HG02571 (cell line): ENCODE measurements at regions not wholly inside any gene's neighbourhood (a gene's known extent, or its start where the extent isn't known, plus 50 kb on each side); places are given as distances from the start of the nearest gene placed in this dataset.

Experiments
- ATAC-seq: cut with Tn5 transposase; IDR thresholded peaks from one replicate; pipeline ENCODE4 v1.9.1; 2021; ENCODE audit warnings: mild to moderate bottlenecking, moderate library complexity; ENCODE audit not compliant: unreplicated experiment

DNA sequence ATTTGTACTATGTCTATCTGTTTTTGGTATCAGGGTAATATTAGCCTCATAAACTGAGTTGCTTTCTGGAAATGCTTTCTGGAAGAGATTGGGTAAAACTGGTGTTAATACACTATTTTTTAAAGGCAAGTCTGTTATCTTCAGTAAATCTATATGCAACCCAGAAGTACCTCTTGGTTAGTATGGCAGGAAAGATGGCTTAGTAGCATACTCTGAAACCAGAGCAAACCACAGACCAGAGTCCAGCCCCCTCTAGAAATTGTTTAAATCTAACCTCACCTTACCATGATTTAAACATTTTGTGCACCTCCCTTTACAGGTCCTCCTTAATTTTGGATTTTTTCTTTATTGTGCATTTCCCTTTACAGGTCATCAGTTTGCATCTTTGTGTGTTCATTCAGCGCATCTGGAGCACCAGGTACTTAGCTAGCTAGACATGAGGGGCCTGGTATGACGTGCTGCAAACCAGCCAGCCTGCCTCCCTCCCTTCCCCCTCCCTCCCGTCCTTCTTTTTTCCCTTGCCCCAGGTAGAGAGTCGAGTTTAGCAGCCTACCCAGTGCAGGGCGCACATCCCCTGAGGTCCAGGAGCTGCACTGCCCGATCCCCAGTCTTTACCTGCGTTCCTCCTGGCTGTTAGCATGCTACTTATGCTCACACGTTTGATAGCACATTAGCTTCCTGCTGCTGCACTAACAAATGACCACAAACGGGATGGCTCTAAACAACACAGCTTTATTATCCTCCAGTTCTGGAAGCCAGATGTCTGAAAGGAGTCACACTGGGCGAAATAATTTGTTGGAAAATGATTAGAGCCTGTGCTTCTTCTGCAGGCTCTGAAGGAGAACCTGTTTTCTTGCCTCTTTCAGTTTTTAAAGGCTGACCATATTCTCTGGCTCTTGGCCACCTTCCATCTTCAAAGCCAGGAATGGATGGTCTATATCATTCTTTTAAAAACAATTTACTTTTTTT lies 299.9 kb upstream of the HABP2 start:
- no peak for ATAC-seq

DNA sequence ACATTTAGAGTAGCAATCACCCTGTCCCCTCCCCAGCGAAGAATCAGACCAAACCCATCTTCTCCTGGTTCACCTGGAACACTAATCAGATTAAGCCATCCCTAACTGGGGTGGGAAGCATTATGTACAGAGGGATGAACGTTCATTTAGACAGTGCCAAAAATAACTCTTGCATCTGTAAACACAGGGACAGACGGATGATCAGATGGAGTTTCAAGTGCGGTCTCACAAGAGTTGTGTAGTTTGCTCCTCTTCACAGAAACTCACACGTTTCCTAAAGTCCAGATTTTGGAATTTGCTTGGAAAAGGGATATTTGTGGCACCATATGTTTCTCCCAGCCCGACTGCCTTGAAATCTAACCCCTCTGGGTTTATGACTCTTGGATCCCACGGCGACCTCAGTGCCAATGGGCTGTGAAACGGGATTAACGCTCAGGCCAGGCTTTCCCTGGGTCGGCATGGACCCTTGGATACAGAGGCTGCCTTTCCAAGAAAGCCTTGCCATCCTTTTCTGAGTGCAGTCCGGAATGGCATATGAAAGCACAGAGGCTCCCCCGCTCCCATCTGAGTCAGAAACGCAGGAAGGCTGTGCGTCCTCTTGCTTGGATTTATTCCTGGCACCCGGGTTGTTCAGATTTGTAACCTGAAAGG lies 293.2 kb upstream of the HABP2 start:
- ATAC-seq, result no peak

DNA sequence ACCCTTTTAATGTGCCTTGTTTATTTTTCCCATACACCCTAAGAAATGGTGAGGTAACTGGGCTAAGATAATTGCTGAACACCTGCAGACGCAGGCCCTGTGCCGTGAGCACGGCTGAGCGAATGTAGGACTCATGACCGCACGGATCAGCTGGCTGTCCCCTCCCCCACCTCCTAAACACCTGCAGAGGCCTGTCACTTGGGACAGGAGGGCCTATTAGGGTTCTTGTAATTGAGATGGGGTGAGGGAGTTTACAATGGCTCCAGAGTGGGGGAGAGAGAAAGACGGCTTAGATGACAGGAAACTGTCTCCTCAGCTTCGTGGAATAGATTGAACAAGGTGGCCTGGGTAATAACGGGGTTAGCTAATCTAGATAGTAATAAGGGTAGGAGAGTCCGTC lies 291.7 kb upstream of the HABP2 start:
- no peak for ATAC-seq

DNA sequence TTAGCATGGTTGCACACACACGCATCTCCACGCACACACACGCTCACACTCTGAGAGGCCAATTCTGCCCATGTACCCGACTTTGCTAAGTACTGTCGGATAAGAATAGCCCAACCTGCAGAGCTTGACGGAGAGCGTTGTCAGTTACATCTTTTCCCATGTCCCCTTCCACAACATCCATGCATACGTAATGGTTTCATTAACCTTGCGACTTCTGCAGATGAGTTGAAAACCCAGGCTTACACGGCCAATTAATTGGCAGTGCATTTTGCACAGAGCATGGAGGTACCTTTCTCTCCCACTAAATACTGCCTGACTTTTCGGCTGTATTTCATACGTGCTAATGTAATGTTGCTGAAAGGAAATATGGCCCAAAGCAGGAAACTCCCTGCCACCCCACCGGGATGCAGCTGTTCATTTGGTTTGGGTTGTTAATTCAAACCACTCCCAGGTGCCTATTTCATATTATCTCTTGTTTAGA lies 291.2 kb upstream of the HABP2 start:
- ATAC-seq, result no peak

DNA sequence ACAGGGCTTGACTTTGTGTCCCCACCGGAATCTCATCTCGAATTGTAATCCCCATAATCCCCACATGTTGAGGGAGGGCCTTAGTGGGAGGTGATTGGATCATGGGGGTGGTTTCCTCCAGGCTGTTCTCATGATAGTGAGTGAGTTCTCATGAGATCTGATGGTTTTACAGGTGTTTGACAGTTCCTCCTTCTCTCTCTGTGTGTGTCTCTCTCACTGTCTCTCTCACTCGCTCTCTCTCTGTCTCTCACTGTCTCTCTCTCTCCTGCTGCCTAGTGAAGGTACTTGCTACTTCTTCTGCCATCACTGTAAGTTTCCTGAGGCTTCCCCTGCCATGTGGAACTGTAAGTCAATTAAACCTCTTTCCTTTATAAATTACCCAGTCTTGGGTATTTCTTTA lies 289.8 kb upstream of the HABP2 start:
- no peak for ATAC-seq

DNA sequence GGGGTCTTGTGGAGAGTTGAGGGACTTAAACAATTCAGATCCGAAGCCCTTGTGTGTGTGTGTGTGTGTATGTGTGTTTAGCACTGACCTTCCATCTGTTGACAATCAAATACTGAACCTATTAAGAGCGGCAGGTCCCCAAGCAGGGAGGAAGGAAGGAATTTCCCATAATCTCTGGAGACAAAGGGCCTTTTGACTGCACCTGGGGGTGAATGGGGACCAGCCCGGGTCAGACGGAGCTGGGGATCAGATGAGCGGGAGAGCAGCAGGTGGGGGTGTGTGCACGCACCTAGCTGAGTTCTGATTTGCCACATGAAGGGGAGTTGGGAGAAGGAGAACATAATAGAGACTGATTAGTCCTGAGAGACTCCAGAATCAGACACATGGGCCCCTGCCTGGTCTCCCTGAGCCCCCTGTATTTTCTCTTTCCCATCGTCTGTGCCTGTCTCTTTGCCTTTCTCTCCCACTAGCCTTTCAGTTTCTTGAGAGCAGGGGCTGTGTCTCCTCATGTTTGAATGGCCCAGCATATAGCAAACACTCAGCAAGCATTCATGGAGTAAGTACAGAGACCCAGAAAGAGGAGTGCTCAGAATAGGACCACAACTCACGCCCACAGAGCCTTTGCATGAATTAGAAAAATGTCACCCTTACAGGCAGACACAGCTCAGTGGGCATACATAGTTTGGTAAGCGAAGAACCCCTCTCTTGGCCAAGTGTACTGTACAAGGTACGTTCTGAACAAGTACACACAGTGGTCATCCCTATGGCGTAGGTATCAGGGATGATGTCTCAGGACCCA lies 288.3 kb upstream of the HABP2 start:
- ATAC-seq, result no peak

DNA sequence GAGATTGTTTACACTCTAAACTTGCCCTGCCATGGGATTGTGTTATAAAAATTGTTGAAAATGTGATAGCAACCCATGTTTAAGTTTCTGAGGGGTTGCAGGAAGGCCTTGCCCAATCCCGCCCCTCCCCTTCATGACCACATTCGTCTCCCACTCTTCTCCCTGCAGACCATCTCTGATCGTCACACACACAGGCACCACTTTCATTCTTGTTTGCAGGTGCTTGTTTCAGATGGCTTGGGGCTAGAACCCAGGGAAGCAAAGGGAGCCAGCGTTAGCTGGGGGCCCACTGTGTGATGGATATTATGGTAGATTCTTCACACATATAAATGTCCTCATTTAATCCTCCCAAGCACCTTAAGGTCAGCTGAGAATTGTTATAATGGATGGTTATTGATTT lies 286.7 kb upstream of the HABP2 start:
- ATAC-seq, result no peak

DNA sequence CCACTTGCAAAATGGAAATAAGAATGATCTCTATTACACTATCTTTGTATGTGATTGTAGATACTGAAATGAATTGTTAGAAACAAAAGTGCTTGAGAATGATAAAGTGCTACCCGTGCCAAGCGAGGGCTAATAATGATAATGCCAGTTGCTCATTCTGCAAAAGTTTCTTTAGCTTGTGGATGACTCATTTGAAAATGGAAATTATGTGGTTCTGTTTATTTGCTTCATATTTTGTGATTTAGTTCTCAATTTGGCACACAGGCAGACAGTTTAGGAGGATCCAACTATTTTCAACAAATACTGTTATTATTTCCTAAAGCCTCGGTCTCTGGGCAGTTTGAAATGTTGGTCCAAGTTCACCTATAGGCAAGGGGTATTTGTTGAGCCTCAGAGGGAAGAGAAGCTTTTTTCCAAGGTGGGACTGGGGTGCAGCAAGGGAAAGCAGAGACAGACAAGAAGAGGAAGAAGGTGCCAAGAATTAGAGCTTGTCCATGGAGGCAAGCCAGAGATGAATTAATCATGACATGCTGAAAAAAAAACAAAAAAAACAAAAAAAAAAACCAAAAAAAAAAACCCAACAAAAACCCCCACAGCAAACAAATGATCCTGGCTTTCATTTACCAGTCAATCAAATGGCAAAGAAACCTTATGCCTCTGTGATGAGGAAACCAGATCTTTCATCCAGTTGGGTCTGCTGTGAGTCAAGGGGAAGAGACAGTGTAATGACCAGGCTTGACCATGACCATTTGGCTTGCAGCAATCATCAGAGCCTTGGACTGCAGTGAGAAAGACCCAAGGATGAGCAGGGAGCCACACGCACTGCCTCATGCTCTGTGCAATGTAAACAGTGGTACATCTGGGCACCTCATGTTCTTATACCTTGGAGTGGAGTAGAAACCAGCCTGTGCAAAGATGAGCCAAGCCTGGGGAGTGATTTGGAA lies 285.0 kb upstream of the HABP2 start:
- ATAC-seq, result no peak

DNA sequence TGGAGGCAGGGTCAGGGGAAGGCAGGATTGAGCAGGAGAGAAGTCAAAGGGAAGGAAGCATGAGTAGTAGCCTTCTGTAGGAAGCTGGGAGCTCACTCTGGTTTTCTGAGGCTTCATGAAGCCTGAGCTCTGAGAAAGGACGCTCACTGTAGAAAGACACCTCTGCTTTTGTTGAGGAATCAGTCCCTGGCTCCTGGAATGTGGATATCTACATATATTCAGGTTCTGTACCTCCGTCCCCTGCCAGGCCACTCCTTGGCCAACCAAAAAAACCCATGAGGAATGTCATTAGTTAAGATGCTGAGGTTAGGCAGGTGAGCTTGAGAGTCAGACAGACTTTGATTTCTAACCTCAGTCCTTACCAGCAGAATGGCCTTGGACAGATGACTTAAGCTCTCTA lies 283.5 kb upstream of the HABP2 start:
- ATAC-seq, result no peak

DNA sequence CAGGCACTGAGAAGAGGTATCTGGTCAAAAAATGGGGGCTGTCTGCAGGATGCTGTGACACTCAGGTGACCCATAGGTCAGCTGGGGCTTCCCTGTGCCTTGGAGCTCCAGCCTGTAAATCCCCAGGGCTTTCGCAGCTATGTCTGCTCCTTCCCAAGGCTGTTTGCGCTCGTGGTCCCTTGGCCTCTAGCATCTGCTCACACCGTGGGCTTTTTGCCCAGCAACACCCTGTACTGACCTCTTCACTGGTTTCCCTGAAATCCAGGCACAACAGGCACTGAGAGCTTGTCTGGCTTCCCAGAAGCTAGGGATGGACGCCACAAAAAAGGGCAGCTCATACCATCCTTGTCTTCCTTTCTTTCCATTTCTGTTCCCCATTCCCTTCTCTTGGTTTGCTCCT lies 280.3 kb upstream of the HABP2 start:
- ATAC-seq, result no peak

DNA sequence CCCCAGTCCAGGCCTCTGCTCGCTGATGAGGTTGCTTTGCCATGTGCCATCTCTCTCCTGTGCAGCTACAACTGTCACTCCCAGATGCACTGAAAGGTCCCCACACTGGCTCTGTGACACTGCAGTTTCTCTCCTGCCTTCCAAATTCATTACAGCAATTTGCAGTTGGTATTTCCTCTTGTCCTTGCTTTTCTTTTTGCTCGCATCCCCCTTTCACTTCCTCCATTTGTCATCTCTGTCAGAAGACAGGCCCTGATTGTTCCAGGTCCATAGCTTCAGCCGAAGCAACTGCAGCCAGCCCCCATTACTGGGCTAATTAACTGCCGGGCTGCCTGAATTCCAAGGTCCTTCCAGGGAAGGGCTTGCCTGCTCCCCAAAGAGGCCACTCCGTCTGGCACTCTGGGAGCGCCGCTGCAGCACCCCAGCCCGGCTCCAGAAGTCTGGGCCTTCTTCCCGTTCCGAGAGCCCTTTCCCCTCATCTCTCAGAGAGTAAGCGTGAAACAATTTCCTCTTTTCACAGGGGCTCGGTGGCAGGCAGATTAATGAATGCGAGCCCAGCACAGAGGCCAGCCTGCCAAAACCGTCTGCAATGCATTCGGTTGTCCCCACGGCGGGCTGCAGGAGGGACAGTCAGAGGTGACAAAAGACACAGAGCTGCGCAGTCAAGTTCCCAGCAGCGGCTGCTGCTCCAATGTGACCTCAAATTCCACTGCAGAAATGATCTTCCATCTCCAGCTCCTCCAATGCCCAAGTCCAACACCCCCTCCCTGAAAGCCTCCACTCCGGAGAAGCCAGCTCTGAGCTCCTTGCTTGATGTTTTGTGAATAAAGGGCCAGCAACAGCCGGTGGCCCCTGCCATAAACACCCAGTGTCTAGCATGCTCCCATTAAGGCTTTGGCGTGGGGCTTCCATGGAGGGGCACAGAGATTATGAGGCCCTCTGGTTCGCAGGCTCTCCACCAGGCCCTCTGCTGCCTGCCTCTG lies 279.4 kb upstream of the HABP2 start:
- no peak for ATAC-seq

DNA sequence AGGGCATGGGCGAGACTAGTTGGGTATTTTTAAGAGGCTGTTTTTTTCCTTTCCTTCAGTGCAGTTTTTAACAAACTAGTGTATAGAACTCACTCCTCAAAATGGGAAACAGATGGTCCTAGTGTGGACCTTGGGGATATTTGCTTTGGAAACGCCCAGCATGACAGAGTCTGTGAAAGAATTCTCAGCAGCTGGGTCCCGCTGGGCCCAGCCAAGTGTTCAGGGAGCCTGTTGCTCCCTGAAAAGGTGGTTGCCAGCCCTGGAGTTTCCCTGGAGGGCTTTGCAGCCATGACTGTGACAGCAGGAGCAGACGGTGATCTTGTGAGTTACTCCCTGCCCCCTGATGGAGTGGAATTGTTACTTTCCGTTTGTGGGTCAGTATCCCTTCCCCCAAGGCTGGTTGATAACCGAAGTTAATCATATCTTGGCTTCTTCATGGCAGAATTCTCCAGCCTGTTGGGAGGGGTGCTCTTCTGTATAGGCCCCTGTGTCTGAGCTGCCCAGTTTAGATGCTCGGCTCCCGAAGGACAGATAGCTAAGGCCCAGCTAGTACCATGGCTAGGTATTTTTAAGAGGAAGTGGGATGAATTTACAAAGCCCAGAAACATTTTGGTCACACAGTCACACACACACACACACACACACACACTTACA lies 278.6 kb upstream of the HABP2 start:
- ATAC-seq, result no peak

DNA sequence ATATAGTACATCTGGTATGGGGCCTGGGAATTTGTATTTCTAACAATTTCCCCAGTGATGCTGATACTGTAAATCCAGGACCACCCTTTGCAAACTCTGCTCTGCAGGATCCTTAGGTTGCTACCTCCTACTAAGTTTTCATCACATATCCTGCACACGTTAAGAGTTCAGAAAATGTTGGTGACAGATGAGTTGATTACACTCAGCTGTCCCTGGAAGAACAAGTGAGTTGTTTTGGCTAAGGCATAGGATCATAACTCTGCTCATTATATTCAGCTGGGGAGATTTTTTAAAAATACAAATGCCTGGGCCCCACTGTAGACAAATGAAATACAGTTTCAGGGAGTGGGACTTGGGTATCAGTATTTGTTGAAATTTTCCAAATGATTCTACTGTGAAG lies 274.6 kb upstream of the HABP2 start:
- no peak for ATAC-seq

DNA sequence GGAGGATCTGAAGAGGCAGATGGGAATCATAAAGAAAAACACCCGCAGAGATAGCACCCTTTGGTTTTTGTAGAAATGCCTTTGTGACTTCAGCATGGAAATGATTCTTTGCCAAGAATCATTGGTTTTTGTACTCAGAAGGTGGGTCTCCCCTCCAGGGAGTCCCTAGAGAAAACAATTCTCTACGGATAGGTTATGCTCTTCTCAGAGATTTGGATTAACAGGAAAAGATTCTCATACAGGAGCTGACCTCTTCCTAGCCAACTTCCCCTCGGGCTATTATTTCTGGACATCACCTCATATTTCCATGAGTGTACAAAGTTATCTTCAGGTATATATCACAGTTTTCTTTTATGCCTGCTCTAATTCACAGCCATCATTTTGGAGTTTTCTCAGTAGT lies 274.2 kb upstream of the HABP2 start:
- ATAC-seq, result no peak

DNA sequence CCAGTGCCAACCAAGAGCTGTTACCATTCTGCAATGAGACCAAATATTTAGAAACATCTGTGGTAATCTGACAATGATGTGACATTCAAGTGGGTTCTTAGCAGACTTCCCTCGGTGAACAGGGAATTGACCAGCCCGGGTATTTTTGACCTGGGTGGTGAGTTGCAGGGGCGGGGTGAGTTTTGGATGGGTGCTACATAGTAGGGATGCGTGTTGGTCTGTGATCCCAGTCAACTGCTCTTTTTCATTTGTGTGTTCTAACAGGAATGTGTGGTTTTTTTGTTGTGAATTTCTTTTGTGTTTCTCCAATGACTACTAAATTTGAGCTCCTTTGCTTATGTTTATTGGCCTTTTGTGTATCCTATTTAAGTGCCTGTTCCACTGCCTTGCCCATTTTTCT lies 273.6 kb upstream of the HABP2 start:
- no peak for ATAC-seq

DNA sequence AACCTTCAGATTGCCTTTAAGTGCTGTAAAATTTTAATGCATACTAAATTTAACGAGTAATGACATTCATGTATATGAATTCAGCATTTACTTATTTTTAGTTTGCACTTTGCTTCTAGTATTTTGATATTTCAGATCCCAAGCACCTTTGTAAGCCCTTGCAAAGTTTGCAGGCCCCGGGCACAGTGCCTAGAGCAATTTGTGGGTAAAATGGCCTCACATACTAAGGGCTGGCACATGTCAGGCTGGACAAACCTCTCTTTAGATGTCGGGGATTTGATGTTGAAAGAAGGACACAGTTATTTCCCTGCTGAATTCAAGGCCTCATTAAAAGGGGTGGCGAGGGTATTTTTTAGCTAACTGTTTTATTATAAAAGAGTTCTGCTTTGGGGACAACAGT lies 270.3 kb upstream of the HABP2 start:
- no peak for ATAC-seq

DNA sequence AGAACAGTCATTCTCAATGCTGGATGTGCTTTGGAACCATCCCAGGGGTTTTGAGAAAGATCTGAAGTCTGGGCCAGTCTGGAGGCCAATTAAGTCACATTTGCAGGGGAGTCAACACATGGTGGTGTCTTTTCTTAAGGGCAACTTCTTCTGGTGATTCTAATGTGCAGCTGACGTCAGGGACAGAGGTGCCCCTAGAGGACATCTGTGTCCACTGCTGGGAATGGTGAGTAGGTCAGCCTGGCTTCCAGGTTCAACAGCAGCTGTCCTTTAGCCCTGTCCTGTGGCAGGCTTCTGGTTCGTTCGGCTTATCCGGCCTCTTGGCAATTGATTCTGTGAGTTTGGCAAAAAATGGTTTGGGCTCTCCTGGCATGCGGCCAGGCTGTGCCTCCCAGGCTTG lies 269.7 kb upstream of the HABP2 start:
- ATAC-seq, result no peak

DNA sequence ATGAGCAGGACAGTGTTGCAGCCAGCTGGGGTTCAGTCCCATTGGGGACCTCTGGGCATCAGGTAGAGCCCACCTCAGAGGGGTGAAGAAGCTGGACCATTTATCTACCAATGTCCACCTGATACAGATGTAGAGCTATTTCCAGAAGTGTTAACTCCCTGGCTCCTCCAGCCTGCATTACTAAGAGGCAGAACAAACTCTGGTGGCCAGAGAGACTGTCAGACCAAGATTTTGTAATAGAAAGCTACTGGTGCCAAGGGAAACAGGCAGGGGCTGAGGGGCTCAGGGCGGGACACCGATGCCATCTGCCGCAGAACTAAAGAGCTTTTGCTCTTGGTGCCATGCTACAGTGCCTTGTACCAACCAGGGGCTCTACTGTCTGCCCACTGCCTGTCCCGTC lies 268.2 kb upstream of the HABP2 start:
- no peak for ATAC-seq

DNA sequence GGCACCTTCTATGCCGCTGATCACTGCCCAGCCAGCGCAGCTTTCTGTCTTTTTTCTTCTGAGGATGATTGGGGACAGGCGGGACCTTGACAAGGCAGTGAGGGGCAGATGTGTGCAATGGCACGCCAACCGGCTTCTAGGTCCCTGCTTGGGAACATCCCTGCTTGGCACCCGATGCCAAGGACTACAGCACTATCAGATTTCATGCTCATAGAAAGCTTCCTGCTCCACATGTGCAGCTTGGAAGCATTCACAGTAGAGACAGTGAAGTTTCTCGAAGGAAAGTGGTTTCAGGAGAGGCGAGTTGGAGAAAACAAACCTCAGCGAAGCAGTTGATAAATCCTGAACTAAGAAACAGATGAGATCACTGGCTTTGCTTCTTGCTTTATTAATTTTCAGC lies 267.5 kb upstream of the HABP2 start:
- ATAC-seq, result no peak
